AG04449 (cell line): ENCODE measurements at regions not wholly inside any gene's neighbourhood (a gene's known extent, or its start where the extent isn't known, plus 50 kb on each side); places are given as distances from the start of the nearest gene placed in this dataset.

Experiments used
- CTCF ChIA-PET: fragments of 350-600 bp; formaldehyde crosslinking; extraction: SDS; loops from one replicate; lab custom pipeline; 2021; ENCODE audit warnings: antibody characterized with exemption; lab: Yijun Ruan, JAX
- POLR2A ChIA-PET: fragments of 400-600, 350-600 bp; formaldehyde crosslinking; extraction: SDS; loops from one replicate; lab custom pipeline; 2020; ENCODE audit warnings: antibody characterized with exemption, inconsistent platforms; lab: Yijun Ruan, JAX
- DNase-seq: peaks from one replicate; pipeline ENCODE4 v3.0.0-alpha.2; 2010; ENCODE audit warnings: low read depth, low spot score
- H3K4me3 ChIP-seq: 2 replicates; pipeline ENCODE4 v1.5.1; 2011; ENCODE audit warnings: low read depth, mild to moderate bottlenecking, control low read depth, low read length
- TF ChIP-seq, protein P1 (sequence below): IDR thresholded peaks from one replicate; pipeline ENCODE4 v1.5.1; 2011; ENCODE audit warnings: mild to moderate bottlenecking, moderate library complexity, low read length, control low read depth, inconsistent platforms; ENCODE audit not compliant: insufficient read depth; ENCODE audit errors: missing control alignments

DNA sequence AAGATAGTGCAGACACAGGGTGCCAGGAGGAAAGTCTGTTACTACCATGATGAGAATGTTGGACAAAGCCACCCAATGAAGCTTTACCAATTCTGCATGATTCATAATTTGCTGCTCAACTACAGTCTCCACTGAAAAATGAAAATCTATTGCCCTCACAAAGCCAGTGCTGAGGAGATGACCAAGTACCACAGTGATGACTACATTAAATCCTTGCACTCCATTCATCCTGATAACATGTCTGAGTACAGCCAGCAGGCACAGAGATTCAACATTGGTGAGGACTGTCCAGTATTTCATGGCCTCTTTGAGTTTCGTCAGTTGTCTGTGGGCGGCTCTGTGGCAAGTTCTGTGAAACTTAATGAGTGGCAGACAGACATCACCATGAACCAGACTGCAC lies 144.0 kb downstream of the PLCE1 start:
- TF ChIP-seq, protein P1, sequence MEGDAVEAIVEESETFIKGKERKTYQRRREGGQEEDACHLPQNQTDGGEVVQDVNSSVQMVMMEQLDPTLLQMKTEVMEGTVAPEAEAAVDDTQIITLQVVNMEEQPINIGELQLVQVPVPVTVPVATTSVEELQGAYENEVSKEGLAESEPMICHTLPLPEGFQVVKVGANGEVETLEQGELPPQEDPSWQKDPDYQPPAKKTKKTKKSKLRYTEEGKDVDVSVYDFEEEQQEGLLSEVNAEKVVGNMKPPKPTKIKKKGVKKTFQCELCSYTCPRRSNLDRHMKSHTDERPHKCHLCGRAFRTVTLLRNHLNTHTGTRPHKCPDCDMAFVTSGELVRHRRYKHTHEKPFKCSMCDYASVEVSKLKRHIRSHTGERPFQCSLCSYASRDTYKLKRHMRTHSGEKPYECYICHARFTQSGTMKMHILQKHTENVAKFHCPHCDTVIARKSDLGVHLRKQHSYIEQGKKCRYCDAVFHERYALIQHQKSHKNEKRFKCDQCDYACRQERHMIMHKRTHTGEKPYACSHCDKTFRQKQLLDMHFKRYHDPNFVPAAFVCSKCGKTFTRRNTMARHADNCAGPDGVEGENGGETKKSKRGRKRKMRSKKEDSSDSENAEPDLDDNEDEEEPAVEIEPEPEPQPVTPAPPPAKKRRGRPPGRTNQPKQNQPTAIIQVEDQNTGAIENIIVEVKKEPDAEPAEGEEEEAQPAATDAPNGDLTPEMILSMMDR = no peak
- CTCF ChIA-PET = interaction anchor here (1.3 to 3.2 kb wide), 2 partner anchors 12 to 183 kb away, joined by 3 to 10 read pairs; no protein-coding TSS in a partner anchor

DNA sequence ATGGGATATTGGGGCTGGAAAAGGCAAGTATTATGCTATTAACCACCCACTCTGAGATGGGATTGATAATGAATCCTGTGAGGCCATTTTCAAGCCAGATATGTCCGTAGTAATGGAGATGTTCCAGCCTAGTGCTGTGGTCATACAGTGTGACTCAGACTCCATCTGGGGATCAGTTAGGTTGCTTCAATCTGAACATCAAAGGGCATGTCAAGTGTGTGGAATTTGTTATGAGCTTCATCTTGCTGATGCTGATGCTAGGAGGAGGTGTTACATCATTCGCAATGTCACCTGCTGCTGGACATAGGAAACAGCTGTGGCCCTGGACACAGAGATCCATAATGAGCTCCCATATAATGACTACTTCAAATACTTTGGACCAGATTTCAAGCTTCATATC lies 144.7 kb downstream of the PLCE1 start:
- DNase-seq = no peak
- TF ChIP-seq, protein P1 = no peak
- H3K4me3 ChIP-seq = no peak overlapping the region
- POLR2A ChIA-PET = no interaction called here
- CTCF ChIA-PET = interaction anchor here (1.2 to 1.3 kb wide), 2 partner anchors 182 to 222 kb away, joined by 3 to 4 read pairs; no protein-coding TSS in a partner anchor

More for the DNA sequence above, 144.0 kb downstream of the PLCE1 start:
- DNase-seq = no peak
- POLR2A ChIA-PET = no interaction called here
- no peak overlapping the region for H3K4me3 ChIP-seq

DNA sequence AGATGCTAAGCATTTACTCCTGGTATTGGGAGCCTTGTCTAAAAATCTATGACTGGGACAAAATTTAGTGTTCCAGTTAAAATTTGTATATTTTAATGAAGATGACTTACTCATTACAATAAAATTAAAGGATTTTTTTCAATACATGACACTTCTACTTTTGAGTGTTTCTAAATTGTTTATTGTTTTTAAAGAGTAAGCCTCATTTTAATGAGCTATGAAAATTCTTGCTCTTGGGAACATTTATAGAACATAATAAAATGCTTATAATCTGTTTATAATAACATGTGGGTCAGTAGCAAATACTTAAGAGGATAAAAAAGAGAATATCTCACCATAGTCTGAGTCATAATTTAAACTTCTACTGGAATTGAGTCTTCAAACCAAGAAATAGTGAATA lies 149.5 kb downstream of the PLCE1 start:
- CTCF ChIA-PET = no interaction called here
- DNase-seq = no peak
- H3K4me3 ChIP-seq = no peak overlapping the region
- TF ChIP-seq, protein P1 = no peak
- POLR2A ChIA-PET = no interaction called here

DNA sequence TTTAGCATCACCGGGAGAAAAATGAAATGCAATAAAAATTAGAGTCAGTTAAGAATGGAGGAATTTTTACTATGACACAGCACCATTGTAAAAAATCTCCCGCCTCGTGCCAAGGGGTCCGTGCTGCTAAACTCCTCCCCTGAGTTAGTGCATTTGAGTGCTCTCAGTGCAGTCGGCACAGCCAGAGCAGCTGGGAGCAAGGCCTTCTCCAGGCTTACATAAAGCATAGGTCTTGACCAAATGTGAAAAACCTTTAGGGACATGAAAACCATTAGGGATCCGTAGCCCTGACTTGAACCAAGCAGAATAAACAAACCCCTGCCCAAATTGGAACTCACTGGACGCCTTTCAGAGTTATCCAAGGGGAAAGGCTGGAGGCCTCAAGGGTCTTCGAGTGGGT lies 152.6 kb downstream of the PLCE1 start:
- no peak for DNase-seq
- TF ChIP-seq, protein P1 = no peak
- CTCF ChIA-PET = no interaction called here
- H3K4me3 ChIP-seq = no peak overlapping the region
- POLR2A ChIA-PET = no interaction called here

DNA sequence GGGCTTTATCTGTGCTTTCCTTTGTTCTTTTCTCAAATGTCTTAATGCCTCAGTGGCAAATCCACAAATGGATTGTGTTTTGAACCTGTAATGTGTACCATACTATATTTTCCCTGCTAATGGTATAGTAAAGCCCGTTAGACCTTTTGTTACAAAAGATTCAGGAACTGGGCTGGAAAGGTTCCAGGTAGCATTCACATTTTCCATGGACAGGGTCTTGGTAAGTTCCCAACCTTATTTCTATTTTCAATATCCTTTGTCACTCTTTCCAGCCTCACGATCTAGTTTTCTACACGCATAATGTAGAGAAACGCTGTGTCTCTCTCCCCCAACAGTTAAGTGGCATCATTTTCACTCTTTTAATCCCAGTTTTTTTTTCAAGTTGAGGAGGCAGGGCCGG lies 153.0 kb downstream of the PLCE1 start:
- POLR2A ChIA-PET = no interaction called here
- CTCF ChIA-PET = no interaction called here
- DNase-seq = no peak
- TF ChIP-seq, protein P1 = no peak
- no peak overlapping the region for H3K4me3 ChIP-seq

DNA sequence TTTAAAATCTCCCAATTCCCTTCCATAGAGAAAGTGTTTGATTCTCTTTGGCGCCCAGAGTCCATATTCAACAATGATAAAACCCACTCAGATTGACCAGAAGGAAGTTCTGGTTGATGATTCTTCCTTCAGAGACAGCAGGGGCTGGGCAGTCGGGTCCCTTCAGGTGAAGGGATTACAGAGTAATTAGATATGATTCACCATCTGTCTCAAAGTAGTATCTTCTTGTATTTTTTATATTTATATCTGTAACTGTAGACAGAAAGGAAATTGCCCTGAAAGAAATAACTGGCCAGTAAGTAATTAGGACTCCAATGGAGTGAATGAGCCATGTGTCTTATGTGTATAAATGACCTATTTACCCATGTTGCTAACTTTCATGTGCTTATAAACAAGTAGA lies 156.0 kb downstream of the PLCE1 start:
- TF ChIP-seq, protein P1 = no peak
- ChIA-PET POLR2A (no interaction called here), CTCF (no interaction called here)
- DNase-seq = no peak
- H3K4me3 ChIP-seq = no peak overlapping the region
